BE2C (cell line): ENCODE measurements at regions not wholly inside any gene's neighbourhood (a gene's known extent, or its start where the extent isn't known, plus 50 kb on each side); places are given as distances from the start of the nearest gene placed in this dataset.

ENCODE experiments used
- DNase-seq: peaks from one replicate; pipeline ENCODE4 v3.0.0-alpha.2; 2020
- H3K27me3 ChIP-seq: fragments of 250-450 bp; sonication (Bioruptor Pico); 2 replicates; pipeline ENCODE4 v1.5.1; 2020; ENCODE audit warnings: mild to moderate bottlenecking
- H3K36me3 ChIP-seq: fragments of 250-450 bp; sonication (Bioruptor Pico); 2 replicates; pipeline ENCODE4 v1.5.1; 2020; ENCODE audit warnings: mild to moderate bottlenecking
- H3K4me1 ChIP-seq: fragments of 250-450 bp; sonication (Bioruptor Pico); 2 replicates; pipeline ENCODE4 v1.5.1; 2020
- H3K4me3 ChIP-seq: 2 replicates; pipeline ENCODE4 v1.5.1; 2011; ENCODE audit warnings: low read depth, low read length
- H3K9me3 ChIP-seq: fragments of 250-450 bp; sonication (Bioruptor Pico); 2 replicates; pipeline ENCODE4 v1.5.1; 2020
- TF ChIP-seq, protein P1 (sequence below): IDR thresholded peaks from 2 replicates; pipeline ENCODE4 v1.5.1; 2012; ENCODE audit warnings: mild to moderate bottlenecking, low read depth, low read length

DNA sequence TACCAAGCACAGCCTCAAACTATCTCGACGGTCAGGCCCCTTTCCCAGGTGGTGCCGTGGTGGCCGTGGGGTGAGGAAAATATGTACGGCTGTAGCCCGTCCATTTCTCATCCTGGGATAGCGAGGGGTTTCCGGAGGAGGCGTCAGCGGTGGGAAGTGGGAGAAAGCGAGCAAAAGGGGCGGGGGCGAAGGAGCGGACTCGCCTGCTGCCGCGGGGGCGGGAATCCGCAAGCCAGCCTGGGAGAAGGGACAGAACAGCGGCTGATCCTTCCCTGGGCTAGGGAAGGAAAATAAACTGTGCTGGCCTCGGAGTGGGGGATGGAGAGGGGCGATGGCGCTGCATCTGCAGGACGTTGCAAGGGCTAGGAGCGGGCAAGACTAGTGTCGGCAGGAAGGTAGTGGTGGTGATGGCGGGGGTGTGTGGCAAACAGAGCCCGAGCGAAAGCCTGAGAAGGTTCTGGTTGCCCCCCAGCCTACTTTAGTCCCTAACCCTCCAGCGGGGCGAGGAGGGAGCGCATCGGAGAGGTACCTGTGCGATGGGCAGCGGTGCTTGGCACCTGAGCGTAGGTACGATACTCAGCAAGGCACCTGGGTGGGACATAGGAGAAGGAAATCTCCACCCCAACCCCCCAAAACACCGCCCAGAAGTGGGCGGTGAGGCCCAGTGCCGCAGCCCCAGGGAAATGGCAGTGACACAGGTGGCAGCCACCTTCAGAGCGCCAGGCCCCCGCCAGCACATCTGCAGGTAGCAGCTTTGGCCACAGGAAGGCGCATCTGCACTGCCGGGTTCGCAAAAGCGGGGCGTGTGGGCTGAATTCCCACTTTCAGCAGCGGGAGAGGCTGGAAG, 49.9 kb upstream of the STEAP1B start:
- peak; percentile 61 for DNase-seq
- H3K27me3 ChIP-seq: peaks cover 94% of the 10 kb centered on the region

More for the DNA sequence above, 49.9 kb upstream of the STEAP1B start:
- Histone ChIP-seq H3K36me3 (no peaks in the 10 kb centered on the region), H3K4me1 (no peaks in the 10 kb centered on the region), H3K4me3 (no peak overlapping the region), H3K9me3 (no peaks in the 10 kb centered on the region)
- TF ChIP-seq, protein P1, sequence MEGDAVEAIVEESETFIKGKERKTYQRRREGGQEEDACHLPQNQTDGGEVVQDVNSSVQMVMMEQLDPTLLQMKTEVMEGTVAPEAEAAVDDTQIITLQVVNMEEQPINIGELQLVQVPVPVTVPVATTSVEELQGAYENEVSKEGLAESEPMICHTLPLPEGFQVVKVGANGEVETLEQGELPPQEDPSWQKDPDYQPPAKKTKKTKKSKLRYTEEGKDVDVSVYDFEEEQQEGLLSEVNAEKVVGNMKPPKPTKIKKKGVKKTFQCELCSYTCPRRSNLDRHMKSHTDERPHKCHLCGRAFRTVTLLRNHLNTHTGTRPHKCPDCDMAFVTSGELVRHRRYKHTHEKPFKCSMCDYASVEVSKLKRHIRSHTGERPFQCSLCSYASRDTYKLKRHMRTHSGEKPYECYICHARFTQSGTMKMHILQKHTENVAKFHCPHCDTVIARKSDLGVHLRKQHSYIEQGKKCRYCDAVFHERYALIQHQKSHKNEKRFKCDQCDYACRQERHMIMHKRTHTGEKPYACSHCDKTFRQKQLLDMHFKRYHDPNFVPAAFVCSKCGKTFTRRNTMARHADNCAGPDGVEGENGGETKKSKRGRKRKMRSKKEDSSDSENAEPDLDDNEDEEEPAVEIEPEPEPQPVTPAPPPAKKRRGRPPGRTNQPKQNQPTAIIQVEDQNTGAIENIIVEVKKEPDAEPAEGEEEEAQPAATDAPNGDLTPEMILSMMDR: peak; percentile 71
